ENCODE measurements at regions not wholly inside any gene's neighbourhood (a gene's known extent, or its start where the extent isn't known, plus 50 kb on each side); places are given as distances from the start of the nearest gene placed in this dataset.

- Histone ChIP-seq H3K27ac (ENCODE audit: low read depth) (no peak overlapping the region), H3K4me3 (ENCODE audit: low read depth, low read length) (no peak overlapping the region), H3K36me3 (ENCODE audit: insufficient read depth) (no peaks in the 10 kb centered on the region), H3K4me1 (ENCODE audit: insufficient read depth) (no peaks in the 10 kb centered on the region)
- WGBS, result 90% methylated on average over 1 of the region's 1 CpG
- DNase-seq (ENCODE audit: extremely low spot score), result no peak
These were observed 237.4 kb downstream of the CYP26B1 start for GRCh38 chr2:71910277-71910676.

DNA sequence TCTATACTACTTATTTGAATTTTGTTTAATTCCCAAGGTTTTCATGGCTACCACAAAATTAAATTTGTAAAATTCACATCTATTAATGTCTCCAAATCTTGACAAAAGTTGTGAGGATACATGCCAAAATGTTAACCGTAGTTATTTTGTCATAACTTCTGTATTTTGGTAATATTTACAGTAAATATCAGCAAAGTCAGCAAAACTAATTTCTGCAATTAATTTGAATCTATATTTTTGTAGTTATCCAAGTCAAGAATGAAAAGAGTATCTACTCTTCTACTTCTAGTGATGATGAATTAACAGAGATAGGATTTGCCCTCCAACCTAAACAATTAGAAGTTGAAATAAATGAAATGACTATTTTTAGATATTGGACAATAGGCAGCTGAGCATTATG lies 238.9 kb downstream of the CYP26B1 start:
- Histone ChIP-seq H3K4me3 (ENCODE audit: low read depth, low read length) (no peak overlapping the region), H3K4me1 (ENCODE audit: insufficient read depth) (no peaks in the 10 kb centered on the region), H3K27ac (ENCODE audit: low read depth) (no peak overlapping the region), H3K36me3 (ENCODE audit: insufficient read depth) (no peaks in the 10 kb centered on the region)
- 93% methylated on average over 1 of the region's 1 CpG for WGBS
- DNase-seq (ENCODE audit: extremely low spot score), result no peak

DNA sequence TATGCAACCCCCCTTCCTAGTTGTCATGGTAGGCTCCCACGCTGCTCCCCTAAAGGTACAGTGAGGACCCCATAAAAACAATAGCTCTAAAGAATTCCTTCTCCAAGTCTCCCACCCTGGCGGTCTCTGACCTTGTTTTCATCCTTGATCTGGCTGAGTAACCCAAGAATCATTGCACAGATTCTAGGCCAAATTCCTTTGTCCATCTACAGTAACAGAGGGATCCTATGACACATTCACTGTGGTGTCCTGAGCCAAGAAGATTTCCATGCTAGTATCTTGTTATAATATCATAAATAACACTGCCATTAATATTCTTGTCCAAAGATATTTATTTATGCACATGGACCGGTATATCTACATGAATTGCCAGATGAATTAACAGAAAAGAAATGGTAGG lies 240.2 kb downstream of the CYP26B1 start:
- Histone ChIP-seq H3K4me1 (ENCODE audit: insufficient read depth) (no peaks in the 10 kb centered on the region), H3K27ac (ENCODE audit: low read depth) (no peak overlapping the region), H3K36me3 (ENCODE audit: insufficient read depth) (no peaks in the 10 kb centered on the region), H3K4me3 (ENCODE audit: low read depth, low read length) (no peak overlapping the region)
- DNase-seq (ENCODE audit: extremely low spot score), result no peak
- WGBS, result 71% methylated on average over 3 of the region's 3 CpGs

DNA sequence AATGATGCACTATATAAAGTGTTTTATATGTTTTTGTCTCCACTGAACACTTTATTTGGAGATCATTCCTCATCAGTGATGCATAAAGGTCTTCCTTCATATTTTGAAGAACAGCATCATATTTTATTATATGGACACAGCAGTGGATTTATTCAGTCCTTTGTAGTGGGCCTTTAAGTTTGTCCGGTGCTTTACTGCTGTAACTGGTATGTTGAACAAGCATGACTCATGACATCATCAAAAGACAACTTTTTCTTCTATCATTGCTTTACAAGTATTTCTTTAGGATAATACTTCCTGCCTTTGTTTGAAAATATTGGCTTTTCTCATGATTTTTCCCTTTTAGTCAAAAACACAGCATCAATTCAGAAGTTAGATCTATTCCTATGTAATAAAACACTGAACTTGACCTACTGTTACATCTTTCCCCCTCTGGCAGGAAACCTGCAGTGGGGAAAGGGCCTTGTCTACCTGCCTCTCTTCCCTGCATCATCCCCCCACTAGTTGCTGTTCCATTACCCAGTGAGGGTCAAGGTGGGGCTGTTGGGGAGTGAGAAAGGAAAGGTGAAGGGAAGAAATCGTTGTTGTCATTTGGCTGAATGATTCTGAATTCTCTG lies 241.2 kb downstream of the CYP26B1 start:
- WGBS, result 87% methylated on average over 2 of the region's 2 CpGs
- no peaks in the 10 kb centered on the region for H3K4me1 ChIP-seq (ENCODE audit: insufficient read depth)
- no peaks in the 10 kb centered on the region for H3K36me3 ChIP-seq (ENCODE audit: insufficient read depth)

DNA sequence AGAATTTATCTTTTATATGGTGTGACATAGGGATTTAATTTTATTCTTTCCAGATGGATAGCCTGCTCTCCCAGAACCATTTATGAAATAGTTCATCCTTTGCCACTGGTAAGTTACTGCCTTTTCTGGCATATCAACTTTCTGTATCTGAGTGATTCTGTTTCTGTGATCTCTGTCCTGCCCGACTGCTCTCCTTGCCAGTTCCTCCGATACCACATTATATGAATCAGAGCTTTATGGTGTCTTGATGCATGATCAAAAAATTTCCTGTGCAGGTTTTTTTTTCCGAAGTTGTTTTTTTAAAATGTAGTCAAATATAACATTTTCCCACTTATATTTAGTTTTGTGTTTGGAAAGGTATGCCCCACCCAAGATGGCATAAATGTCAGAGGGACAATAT lies 242.5 kb downstream of the CYP26B1 start:
- 61% methylated on average over 3 of the region's 3 CpGs for WGBS
- Histone ChIP-seq H3K4me3 (ENCODE audit: low read depth, low read length) (no peak overlapping the region), H3K36me3 (ENCODE audit: insufficient read depth) (no peaks in the 10 kb centered on the region), H3K27ac (ENCODE audit: low read depth) (no peak overlapping the region), H3K4me1 (ENCODE audit: insufficient read depth) (no peaks in the 10 kb centered on the region)
- no peak for DNase-seq (ENCODE audit: extremely low spot score)

More for the DNA sequence above, 241.2 kb downstream of the CYP26B1 start:
- H3K4me3 ChIP-seq (ENCODE audit: low read depth, low read length), result no peak overlapping the region
- DNase-seq (ENCODE audit: extremely low spot score), result no peak
- H3K27ac ChIP-seq (ENCODE audit: low read depth), result no peak overlapping the region

DNA sequence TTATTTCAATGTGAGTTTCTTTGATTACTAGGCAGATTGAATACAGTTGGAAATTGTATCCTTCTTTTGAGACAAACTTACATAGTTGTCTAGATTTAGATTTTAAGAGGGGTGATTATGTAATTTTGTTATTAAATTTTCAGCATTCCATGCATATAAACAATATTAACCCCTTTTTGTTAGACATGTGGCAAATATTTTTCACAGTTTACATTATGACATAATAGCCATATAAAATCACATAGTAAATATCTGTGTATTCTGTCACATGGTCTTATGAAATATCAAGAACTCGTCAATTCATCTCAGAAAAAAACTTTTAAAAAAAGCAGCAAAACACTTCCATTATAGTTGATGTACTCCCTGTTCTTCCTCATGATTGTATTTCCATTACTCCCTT lies 243.8 kb downstream of the CYP26B1 start:
- H3K4me3 ChIP-seq (ENCODE audit: low read depth, low read length), result no peak overlapping the region
- no peak overlapping the region for H3K27ac ChIP-seq (ENCODE audit: low read depth)
- H3K36me3 ChIP-seq (ENCODE audit: insufficient read depth), result no peaks in the 10 kb centered on the region
- no peaks in the 10 kb centered on the region for H3K4me1 ChIP-seq (ENCODE audit: insufficient read depth)
- no peak for DNase-seq (ENCODE audit: extremely low spot score)
- WGBS, result 66% methylated on average over 1 of the region's 1 CpG

DNA sequence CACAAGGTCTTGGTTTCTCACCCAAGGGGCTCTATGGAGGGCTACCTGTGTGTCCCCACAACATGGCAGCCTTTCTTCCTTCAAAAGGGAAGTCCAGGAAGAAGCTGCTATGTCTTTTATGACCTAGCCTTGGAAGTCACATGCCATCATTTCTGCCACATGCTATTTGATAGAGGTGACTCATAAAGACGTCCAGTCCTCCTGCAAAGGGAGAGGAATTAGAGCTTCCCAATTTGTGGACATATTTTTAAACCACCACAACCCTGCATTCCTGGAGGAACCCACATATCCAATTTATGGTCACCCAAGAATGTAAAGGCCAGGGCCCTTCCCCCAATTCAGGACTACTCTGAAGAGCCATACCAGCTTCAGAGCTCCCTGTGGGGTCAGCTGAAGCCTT lies 246.2 kb downstream of the CYP26B1 start:
- no peaks in the 10 kb centered on the region for H3K4me1 ChIP-seq (ENCODE audit: insufficient read depth)
- H3K27ac ChIP-seq (ENCODE audit: low read depth), result no peak overlapping the region
- no peaks in the 10 kb centered on the region for H3K36me3 ChIP-seq (ENCODE audit: insufficient read depth)
- 64% methylated on average over 1 of the region's 1 CpG for WGBS
- DNase-seq (ENCODE audit: extremely low spot score), result no peak
- H3K4me3 ChIP-seq (ENCODE audit: low read depth, low read length), result no peak overlapping the region

GRCh38 chr2:71898851-71899681 lies 248.6 kb downstream of the CYP26B1 start:
- H3K36me3 ChIP-seq (ENCODE audit: insufficient read depth), result no peaks in the 10 kb centered on the region
- H3K4me1 ChIP-seq (ENCODE audit: insufficient read depth), result no peaks in the 10 kb centered on the region
- no peak overlapping the region for H3K27ac ChIP-seq (ENCODE audit: low read depth)
- WGBS, result 76% methylated on average over 29 of the region's 29 CpGs
- DNase-seq (ENCODE audit: extremely low spot score), result no peak
- H3K4me3 ChIP-seq (ENCODE audit: low read depth, low read length), result no peak overlapping the region

DNA sequence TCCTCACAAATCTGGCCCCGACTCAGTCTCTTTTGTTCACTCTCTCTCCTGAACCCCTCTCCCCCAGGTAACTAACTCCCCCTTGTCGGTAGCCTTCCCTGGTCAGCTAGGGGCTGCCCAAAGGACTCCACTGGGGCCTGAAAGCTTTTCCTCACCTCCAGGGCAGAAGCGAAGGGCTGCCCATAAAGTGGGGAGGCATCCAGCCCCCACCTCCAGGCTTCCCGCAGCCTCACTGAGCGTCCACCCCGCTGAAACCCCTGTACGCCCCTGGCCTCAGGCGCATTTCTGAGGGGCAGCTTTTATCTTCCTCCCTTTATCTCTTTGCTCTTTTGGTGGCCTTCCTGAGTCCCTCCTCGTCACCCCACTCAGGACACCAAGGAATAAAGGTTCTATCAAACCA lies 249.3 kb downstream of the CYP26B1 start:
- Histone ChIP-seq H3K27ac (ENCODE audit: low read depth) (no peak overlapping the region), H3K4me3 (ENCODE audit: low read depth, low read length) (no peak overlapping the region), H3K36me3 (ENCODE audit: insufficient read depth) (no peaks in the 10 kb centered on the region), H3K4me1 (ENCODE audit: insufficient read depth) (no peaks in the 10 kb centered on the region)
- WGBS, result 92% methylated on average over 9 of the region's 9 CpGs
- no peak for DNase-seq (ENCODE audit: extremely low spot score)

- Histone ChIP-seq H3K36me3 (ENCODE audit: insufficient read depth) (no peaks in the 10 kb centered on the region), H3K4me3 (ENCODE audit: low read depth, low read length) (no peak overlapping the region), H3K27ac (ENCODE audit: low read depth) (no peak overlapping the region), H3K4me1 (ENCODE audit: insufficient read depth) (no peaks in the 10 kb centered on the region)
- DNase-seq (ENCODE audit: extremely low spot score), result no peak
- 85% methylated on average over 7 of the region's 7 CpGs for WGBS
These were observed 249.8 kb downstream of the CYP26B1 start for GRCh38 chr2:71897836-71898235.

- DNase-seq (ENCODE audit: extremely low spot score), result no peak
- 78% methylated on average over 6 of the region's 6 CpGs for WGBS
- Histone ChIP-seq H3K4me3 (ENCODE audit: low read depth, low read length) (no peak overlapping the region), H3K4me1 (ENCODE audit: insufficient read depth) (no peaks in the 10 kb centered on the region), H3K27ac (ENCODE audit: low read depth) (no peak overlapping the region), H3K36me3 (ENCODE audit: insufficient read depth) (no peaks in the 10 kb centered on the region)
These were observed 250.6 kb downstream of the CYP26B1 start for GRCh38 chr2:71897137-71897480.

DNA sequence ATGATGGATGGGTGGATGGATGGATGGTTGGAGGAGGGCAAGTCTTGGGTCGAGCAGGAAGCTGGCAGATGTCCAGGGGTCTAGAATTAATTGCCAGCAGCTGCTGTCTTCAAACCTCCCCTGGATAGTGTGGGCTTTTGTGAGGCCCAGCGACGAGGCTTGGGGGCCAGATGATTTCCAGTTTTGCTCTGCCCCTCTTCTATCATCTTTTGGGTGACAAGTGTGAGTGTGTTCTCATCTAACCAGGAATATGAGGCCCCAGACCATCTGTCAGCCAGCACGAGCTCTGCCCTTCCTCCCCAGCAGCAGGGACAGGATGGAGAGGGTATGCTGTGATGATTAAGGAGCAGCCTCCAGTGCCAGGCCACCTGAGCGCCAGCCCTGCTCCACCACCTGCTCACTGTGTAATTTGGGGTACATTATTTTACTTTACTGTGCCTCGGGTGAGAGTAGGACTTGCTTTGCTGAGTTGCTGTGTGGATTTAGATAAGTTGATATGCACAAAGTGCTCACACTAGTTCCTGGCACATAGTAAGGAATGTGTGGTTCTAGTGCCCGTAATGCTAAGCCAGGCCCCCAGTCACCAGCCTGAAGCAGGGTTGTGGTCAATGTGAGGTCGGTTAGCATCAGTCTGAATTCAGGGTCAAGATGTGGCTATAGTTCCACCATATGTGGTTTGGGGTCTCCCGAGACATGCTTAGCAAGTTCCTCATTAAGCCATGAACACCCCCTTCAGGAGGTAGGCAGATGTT lies 251.1 kb downstream of the CYP26B1 start:
- 79% methylated on average over 9 of the region's 9 CpGs for WGBS
- Histone ChIP-seq H3K4me3 (ENCODE audit: low read depth, low read length) (no peak overlapping the region), H3K27ac (ENCODE audit: low read depth) (no peak overlapping the region), H3K4me1 (ENCODE audit: insufficient read depth) (no peaks in the 10 kb centered on the region), H3K36me3 (ENCODE audit: insufficient read depth) (no peaks in the 10 kb centered on the region)
- DNase-seq (ENCODE audit: extremely low spot score), result no peak

GRCh38 chr2:71895320-71896161 lies 252.1 kb downstream of the CYP26B1 start:
- Histone ChIP-seq H3K4me1 (ENCODE audit: insufficient read depth) (no peaks in the 10 kb centered on the region), H3K36me3 (ENCODE audit: insufficient read depth) (no peaks in the 10 kb centered on the region), H3K4me3 (ENCODE audit: low read depth, low read length) (no peak overlapping the region), H3K27ac (ENCODE audit: low read depth) (no peak overlapping the region)
- DNase-seq (ENCODE audit: extremely low spot score), result no peak
- 90% methylated on average over 10 of the region's 10 CpGs for WGBS

All from urinary bladder (tissue), 3 donors.